Mammary epithelial cell (primary cell): ENCODE measurements at regions not wholly inside any gene's neighbourhood (a gene's known extent, or its start where the extent isn't known, plus 50 kb on each side); places are given as distances from the start of the nearest gene placed in this dataset.

Source experiments
- CTCF ChIP-seq, 2 donors: IDR thresholded peaks in 1 of 2; conservative IDR thresholded peaks in 1 of 2; 2 replicates each; pipeline ENCODE4 v1.5.1; 2011 to 2012; ENCODE audit warnings: inconsistent platforms in 2 of 2, low read length in 2 of 2, mild to moderate bottlenecking in 2 of 2, control low read depth in 1 of 2, low read depth in 1 of 2; ENCODE audit not compliant: insufficient read depth in 1 of 2; ENCODE audit errors: extremely low read depth in 1 of 2
- EZH2 ChIP-seq: IDR thresholded peaks from 2 replicates; pipeline ENCODE4 v1.6.1; 2012; ENCODE audit warnings: low read length, inconsistent platforms, borderline replicate concordance

- no peak for TF ChIP-seq EZH2
- no peak for TF ChIP-seq CTCF (conservative IDR thresholded peaks at IDR 0.05 in 1 of 2, IDR thresholded peaks at IDR 0.05 in 1 of 2; ENCODE audit: extremely low read depth in 1 of 2, insufficient read depth in 1 of 2, low read depth in 1 of 2, low read length in 2 of 2)
Measured at GRCh38 chr9:21598749-21599148, 116.6 kb upstream of the IFNE start.
